HG03139 (cell line): ENCODE measurements at regions not wholly inside any gene's neighbourhood (a gene's known extent, or its start where the extent isn't known, plus 50 kb on each side); places are given as distances from the start of the nearest gene placed in this dataset.
"Not testable (repeated sequence)": the region's sequence is repeated elsewhere in the genome, so short reads cannot be mapped to it uniquely, and the experiment has no call there.

Source experiments
- ATAC-seq: cut with Tn5 transposase; IDR thresholded peaks from one replicate; pipeline ENCODE4 v1.9.1; 2021; ENCODE audit not compliant: unreplicated experiment

DNA sequence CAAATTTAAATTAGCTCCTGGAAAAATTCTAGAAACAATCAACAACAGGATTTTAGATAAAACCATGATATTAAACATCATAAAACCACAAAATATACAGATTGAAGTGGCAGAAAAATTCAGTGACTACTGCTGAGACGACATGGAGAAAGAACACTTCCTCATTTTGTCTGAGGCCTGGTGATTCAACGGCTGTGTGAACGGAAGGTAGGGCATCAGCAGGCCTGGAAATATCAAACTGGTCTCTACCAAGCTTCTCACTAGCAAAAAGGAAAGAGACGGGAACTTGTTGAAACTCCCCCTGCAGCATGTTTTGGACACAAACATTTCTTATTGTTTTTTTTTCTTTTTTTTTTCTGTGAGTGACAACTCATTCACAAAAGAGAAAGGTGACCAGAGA, 58.0 kb upstream of the AHI1 start:
- peak; percentile 83 for ATAC-seq

DNA sequence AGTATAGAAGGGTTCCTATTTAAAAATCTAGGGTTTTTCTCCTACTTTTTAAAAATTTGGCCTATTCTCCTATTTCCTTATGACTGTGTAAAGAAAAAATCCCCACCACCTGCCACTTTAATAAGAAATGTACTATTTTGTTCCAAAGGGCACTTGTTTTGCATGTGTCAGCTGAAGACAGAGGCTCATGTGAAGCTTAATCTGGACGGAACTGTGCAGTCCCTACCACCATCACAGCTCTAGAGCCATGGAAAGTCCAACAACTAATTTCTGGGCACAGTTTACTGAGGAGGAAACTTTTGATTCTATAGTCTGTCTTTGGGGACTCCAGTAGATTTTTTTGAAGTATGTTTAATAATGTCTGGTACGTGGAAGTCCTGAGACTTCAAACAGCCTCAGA, 60.0 kb upstream of the AHI1 start:
- no peak for ATAC-seq

DNA sequence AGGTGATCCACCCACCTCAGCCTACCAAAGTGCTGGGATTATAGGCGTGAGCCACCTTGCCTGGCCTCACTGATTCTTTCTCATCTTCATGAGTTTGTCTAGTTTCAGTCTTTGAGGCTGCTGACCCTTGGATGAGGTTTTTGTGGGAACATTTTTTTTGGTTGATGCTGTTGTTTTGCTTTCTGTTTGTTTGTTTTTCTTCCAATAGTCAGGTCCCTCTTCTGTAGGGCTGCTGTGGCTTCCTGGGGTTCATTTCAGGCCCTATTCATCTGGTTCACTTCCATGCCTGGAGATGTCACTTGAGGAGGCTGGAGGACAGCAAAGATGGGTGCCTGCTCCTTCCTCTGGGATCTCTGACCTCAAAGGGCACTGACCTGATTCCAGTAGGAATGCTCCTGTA, 68.1 kb upstream of the AHI1 start:
- ATAC-seq: not testable (repeated sequence)

DNA sequence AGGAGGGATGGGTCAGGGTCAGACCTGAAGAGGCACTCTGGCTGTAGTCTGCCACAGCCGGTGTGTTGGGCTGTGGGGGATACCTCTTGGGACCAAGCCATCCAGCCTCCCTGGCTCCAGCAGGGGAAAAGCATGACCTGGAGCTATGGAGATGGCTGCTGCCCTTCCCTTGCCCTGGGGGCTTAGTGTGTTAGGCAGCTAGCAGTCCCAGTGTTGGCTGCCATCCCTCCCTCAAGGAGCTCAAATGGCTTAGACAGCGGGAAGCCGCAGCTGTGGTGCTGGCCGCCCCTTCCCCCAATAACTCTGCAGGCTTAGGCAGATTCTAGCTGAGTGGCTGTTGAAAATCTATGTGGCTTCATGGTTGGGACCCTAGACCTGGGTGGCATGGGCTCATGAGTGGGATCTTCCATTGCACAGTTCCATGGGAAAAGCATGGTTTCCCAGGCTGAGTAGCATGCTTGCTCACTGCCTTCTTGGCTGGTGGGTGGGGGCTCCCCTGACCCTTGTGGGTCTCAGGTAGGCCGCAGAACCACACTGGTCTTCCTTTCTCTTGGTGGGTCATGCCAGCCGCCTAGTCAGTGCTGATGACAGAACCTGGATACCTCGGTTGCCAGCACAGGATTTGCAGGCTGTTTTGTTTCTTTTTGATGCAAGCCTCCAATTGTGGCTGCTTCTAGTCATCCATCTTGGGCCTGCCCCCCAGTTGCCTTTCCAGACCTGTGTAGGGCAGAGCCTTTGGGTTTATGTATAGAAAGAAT, 69.0 kb upstream of the AHI1 start:
- ATAC-seq: no peak

DNA sequence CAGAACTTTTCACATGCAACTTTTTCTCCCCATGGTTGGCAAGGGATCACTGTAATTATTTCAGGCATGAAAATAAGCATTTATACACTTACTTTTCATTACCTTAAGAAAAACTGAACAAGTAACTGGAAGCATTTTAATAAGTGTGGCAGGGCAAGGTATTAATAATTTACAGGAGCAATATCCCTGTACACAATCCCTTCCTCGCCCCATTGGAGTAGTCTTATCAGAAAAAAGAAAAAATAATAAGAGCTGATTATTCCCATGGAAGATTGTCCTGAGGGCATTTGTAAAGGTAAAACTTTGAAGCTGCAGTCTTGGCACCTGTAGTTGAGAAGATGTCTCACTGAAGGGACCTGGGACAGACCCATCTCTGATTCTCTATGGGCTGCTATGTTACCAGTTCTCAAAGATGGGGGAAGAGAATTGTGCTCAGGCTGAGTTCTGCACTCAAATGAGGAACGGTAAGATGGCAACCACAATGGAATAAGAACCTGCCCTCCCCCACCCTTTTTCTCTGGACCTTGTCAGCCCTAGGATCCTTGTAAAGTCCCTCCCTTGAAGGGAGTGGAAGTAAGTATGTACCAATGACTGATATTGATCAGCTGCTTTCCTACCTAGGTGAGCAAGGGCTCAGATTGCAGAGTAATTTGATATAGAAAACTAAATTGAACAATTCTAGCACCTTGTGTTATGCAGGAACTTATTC, 70.0 kb upstream of the AHI1 start:
- no peak for ATAC-seq

DNA sequence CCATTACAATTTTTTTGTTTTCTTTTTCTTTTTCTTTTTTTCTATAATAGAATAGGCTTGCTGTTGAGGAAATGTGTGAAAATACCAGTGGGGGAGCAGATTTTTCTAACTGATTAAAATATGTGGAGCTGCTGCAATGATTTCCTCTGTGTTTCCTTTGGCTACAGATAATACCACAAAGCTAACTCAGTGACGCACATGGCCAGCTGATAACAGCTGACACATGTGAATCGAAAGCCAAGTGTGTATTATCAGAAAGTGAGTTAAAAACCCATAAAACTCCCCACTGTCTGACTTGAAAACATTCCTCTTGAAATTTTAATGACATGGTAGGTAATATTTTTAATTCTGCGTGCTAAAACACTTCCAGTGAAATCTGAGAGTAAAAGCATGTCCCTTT, 70.8 kb upstream of the AHI1 start:
- ATAC-seq: no peak

DNA sequence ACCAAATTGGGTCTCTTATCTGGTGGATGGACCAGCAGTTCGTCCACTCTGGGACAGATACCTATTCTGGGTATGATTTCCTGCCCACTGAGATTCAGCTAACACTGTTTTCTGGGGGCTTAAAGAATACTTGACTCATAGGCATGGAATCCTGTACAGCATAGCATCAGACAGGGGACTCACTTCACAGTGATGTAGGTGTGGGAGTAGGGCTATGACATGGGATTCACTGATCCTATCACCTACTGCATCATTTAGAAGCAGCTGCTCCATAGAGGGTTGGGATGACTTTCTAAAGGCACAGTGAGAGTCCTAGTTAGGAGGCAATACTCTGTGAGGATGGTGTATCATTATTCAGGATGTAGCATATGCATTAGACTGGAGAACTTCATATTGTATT, 74.5 kb upstream of the AHI1 start:
- ATAC-seq: no peak

DNA sequence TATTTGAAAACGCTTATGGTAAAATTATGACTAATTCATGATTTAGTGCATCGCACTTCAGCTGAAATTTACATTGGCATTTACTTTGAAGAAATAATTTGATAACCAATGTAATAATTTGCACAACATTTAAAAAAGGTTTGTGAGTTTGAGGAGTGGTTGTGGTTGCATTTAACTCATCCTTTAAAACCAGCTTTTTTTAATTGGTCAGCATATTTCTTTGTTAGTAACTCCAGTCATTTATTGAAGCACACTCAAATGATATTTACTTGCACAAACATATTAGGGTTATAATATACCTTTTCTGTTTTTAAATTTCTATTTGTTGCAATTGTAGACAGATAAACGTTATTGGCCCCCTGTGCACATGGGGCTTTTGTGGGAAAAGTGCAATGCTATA, 78.1 kb upstream of the AHI1 start:
- no peak for ATAC-seq

DNA sequence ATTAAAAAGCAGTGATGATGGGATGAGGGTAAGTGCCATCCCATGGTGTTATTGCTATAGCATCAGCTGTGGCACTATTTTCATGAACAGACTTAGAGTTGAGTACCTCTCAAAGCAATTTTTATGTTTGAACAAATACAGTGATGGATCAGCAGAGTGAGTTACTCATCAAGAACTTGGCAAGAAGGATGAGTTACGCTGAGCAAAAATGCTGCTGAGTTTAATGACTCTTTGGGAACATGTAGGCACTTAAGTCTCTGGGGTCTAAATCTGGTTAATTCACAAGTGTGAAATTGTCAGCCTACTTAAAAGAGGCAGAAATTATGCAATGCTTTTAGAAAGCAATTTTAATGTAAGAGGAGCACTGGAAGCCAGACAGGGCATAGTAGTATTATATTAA, 78.5 kb upstream of the AHI1 start:
- ATAC-seq: no peak

DNA sequence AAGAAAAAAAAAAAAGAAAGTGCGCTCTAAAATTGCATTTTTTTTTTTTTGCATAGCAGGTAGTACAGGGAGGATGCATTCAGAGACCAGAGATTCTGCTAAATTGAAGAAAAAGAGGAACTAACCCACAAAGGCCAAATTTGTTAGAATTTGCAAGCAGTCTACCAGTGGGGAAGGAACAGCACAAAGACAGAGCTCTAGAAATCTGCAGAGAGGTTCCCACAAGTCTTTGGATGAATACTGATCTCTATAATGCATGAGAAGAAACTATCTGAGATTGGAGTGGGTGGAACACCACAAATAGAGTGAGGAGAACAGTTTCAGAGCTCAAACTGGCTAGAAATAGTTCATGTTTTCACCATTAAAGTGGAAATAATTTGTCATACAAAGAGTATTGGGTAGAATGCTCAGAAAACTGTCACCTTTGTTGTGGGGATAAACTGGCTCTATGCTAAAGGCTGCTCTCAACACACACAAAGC, 79.6 kb upstream of the AHI1 start:
- peak; percentile 74 for ATAC-seq

DNA sequence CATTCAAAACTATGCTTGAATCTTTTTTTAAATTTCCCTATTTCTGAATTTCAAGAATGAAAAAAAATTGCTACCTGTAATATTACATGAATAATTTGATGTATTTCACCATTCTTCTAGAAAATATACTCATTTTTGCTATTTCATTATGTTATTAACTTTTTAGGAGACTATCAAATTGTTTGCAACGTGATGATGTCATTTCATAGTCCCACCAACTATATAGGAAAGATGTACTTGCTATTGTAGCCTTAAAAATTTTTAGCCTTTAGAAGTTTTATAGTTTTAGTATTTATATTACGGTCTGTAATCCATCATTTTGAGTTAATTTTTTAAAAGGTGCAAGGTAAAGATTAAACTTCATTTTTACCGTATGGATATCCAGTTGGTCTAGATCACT, 81.4 kb upstream of the AHI1 start:
- no peak for ATAC-seq

DNA sequence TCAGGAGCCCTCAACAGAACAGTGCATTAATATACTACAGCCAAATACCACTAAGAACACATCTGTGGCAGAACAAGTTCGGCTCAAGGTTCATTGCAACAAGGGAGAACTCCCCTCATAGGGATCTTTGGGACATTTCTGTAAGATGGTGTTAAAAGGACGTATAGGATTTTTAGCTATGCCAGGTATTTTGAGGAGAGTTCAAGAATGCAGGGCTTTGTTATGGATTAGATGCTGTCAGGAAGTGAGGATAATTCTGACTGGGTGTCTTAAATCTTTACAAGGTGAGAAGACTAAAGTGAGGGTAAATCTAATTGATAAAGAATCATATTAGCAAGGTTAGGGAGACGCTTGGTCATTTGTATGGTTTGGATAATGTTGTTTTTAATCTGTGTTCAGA, 83.7 kb upstream of the AHI1 start:
- ATAC-seq: no peak

DNA sequence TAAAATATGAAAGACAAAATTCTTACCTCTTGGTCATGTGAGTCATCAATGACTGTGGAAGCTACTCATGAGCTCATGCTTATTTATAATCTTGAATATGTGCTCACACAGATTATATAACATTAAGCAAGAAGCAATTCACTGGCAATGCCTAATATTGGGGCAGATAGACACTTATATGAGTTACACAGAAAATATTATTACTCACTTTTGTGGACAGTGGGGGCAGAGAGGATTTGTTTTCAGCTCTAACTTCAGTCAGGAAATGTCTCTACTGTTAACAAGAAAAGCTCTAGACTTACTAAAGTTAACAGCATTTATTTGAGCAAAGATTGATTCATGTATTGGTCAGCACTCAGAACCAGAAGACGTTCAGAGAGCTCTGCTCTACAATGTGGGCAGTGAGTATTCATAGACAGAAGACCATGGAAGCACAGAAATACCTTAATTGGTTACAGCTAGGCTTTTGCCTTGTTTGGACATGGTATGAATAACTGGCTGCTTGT, 85.8 kb upstream of the AHI1 start:
- no peak for ATAC-seq

DNA sequence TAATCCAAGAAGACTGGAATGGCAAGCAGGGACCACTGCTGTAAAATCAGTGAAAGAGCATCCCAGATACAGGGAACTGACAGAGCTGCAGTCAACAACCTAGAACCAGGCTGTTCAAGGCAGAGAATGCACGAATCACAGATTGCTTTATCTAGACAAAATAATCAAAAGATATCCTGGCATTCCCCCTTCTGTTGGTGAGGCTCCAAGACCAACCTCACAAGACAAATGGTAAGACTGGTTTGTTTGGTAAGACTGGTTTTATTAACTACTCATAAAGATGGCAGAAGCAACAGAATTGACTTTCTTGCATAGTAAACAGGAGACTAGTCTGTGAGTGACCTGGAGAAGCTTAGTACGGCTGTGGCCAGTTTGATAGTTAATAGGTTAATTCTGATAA, 88.8 kb upstream of the AHI1 start:
- ATAC-seq: no peak

DNA sequence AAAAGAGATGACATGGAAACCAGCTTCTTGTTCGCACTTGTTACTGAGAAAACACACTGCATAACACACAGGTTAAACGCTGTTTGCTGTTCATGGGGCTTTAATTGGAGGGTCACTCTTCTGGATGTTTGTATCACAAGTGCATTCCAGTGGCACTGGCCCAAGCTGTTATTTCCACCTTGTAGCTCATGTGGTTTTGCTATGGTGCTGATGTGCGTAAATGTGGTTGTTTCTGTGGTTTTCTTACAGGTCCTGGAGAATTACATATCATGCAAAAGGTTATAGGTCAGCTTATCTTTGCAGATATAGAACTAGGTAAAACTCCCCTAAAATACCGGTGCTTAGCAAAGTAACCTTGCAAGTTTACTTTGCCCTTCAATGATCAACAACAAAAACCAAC, 89.3 kb upstream of the AHI1 start:
- ATAC-seq: no peak

DNA sequence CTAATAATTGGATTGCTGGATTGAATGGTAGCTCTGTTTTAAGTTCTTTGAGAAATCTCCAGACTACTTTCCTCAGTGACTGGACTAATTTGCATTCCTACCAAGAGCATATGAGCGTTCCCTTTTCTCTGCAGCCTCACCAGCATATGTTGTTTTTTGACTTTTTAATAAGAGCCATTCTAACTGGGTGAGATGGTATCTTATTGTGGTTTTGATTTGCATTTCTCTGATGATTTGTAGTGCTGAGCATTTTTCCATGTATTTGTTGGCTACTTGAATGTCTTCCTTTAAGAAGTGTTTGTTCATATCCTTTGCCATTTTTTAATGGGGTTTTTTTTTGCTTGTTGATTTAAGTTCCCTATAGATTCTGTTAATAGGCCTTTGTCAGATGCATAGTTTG, 94.7 kb upstream of the AHI1 start:
- ATAC-seq: no peak

DNA sequence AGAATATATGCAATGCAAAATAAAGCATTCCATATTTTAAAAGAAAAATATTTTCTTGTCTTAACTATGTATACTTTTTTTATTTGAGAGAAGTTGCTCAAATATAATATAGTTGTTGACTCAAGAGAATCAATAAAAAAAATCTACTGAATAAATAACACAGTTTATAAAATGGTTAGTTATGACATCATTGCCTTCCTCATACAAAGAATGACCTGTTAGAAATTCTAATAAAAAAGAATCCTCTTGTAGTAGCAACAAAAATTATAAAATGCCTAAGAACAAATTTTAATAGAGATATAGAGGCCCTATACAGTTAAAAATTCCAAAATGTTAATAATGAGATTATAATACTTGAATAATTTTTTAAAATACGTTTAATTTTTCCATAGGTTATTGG, 96.5 kb upstream of the AHI1 start:
- no peak for ATAC-seq

DNA sequence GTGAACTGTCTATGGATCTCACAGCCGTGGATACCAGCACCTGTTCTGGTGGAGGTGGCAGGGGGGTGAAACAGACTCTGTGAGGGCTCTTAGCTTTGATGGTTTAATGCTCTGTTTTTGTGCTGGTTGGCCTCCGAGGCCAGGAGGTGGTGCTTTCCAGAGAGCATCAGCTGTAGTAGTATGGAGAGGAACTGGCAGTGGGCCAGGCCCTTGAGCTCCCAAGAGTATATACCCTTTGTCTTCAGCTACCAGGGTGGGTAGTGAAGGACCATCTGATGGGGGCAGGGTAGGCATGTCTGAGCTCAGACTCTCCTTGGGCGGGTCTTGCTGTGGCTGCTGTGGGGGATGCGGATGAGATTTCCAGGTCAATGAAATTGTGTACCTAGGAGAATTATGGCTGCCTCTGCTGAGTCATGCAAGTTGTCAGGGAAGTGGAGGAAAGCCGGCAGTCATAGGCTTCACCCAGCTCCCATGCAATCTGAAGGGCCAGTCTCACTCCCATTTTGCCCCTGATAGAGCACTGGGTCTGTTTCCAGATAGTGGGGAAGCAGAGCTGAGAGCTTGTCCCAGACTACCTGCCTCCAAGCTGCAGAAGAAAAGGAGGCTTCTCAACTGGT, 102.7 kb upstream of the AHI1 start:
- no peak for ATAC-seq

DNA sequence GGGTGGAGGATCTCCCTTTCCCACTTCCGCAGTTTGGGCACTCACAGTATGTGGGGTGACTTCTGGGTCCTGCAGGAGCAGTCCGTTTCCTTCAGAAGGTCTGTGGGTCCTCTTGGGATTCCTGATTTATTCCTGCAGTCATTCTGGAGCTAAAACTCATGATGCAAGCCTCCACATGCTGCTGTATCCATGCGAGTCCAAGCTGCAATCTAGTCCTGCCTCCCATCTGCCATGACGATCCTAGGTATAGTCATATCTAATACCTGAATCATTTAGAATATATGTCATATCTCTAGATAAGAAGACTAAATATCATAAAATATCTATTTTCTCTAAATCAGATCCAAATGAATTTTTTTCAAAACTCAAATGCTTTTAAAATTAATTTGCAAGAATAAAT, 103.4 kb upstream of the AHI1 start:
- ATAC-seq: no peak

DNA sequence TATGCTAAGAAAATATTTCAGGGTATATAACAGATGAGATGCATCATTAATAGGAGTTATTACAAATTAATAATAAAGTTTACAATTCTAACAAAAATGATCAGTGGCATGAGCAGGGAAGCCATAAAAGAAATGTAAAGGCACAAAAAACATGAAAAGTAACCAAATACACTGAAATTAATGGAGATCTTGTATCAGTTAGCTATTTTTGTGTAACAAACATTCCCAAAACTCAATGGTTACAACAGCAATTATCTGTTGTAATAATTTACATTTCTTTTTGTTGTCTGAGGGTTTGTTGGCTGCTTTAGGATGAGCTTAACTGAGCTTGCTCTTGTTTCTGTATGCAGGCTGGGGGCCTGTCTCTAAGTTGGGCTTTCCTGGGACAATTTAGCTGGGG, 104.3 kb upstream of the AHI1 start:
- no peak for ATAC-seq

DNA sequence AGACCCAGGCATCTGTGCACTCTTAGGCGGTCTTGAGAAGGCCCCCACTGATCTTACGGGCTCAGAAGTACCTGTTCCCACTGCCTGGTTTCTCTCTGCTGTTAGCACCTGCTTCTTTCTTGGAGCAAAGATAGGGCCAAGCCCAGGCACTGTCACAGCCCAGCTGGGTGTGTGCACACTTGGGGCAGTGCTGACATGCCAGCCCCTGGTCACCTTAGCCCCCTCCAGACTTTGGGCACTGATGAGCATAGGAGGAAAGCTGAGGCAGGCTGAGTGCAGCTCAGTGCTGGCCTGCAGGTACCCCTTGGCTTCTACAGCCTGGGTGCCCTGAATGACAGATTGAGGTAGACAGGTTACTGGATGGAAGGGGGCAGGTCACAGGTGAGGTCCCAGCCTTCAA, 105.7 kb upstream of the AHI1 start:
- no peak for ATAC-seq
